Right lobe of liver (tissue), 4 donors: ENCODE measurements at regions not wholly inside any gene's neighbourhood (a gene's known extent, or its start where the extent isn't known, plus 50 kb on each side); places are given as distances from the start of the nearest gene placed in this dataset.

Source experiments
- POLR2A ChIP-seq: fragments of 450-650 bp; IDR thresholded peaks from one replicate; pipeline ENCODE4 v1.6.1; 2017; ENCODE audit warnings: antibody characterized with exemption, mild to moderate bottlenecking
- TF ChIP-seq, protein P1 (sequence below), 4 donors: fragments of 200-600 bp in 3 of 4; fragments of 450-650 bp in 1 of 4; IDR thresholded peaks; one replicate each; pipeline versions ENCODE4 v1.5.1 to v1.8.0; 2016 to 2022; ENCODE audit warnings: antibody characterized with exemption in 4 of 4, mild to moderate bottlenecking in 2 of 4
- donor health status: DM: no; HTN: no; CAD: no.
- donor health status: DM: no; HTN: no; CAD: no.
- donor health status: DM: no; HTN: yes; CAD: no.

DNA sequence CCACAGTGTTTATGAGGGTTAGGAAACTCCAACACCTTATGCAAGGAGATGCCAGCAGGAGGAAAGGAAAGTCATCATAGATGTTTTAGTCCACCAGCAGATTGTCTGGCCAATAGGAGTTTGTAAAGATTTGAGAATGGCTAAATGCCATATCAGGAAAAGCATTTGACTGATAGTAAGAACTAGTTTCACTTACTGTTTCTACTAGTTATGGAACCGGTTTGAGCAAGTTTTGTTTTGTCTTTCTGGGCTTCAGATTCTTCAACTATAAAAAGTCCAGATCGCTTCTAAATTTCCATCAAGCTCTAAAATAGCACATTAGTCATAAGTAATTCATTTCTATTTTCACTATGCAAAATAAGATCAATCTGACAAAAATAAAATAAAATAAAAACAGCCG is 254.8 kb upstream of the TMCO5A start:
- TF ChIP-seq, protein P1, sequence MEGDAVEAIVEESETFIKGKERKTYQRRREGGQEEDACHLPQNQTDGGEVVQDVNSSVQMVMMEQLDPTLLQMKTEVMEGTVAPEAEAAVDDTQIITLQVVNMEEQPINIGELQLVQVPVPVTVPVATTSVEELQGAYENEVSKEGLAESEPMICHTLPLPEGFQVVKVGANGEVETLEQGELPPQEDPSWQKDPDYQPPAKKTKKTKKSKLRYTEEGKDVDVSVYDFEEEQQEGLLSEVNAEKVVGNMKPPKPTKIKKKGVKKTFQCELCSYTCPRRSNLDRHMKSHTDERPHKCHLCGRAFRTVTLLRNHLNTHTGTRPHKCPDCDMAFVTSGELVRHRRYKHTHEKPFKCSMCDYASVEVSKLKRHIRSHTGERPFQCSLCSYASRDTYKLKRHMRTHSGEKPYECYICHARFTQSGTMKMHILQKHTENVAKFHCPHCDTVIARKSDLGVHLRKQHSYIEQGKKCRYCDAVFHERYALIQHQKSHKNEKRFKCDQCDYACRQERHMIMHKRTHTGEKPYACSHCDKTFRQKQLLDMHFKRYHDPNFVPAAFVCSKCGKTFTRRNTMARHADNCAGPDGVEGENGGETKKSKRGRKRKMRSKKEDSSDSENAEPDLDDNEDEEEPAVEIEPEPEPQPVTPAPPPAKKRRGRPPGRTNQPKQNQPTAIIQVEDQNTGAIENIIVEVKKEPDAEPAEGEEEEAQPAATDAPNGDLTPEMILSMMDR (IDR thresholded peaks at IDR 0.05) = no peak
- TF ChIP-seq POLR2A = no peak
